ENCODE measurements at regions not wholly inside any gene's neighbourhood (a gene's known extent, or its start where the extent isn't known, plus 50 kb on each side); places are given as distances from the start of the nearest gene placed in this dataset.

- no peak for DNase-seq (ENCODE audit: low read depth, low spot score)
Measured at GRCh38 chr15:61633951-61634350, 404.8 kb upstream of the RORA start.

GRCh38 chr15:61629269-61629668, 400.2 kb upstream of the RORA start:
- no peak for DNase-seq (ENCODE audit: low read depth, low spot score)

GRCh38 chr15:61624950-61625349, 395.8 kb upstream of the RORA start:
- no peak for DNase-seq (ENCODE audit: low read depth, low spot score)

- DNase-seq (ENCODE audit: low read depth, low spot score) = no peak
Measured at GRCh38 chr15:61623746-61624145, 394.6 kb upstream of the RORA start.

GRCh38 chr15:61621865-61622264, 392.8 kb upstream of the RORA start:
- no peak for DNase-seq (ENCODE audit: low read depth, low spot score)

GRCh38 chr15:61621146-61621545, 392.0 kb upstream of the RORA start:
- DNase-seq (ENCODE audit: low read depth, low spot score) = peak; percentile 79

GRCh38 chr15:61620151-61620550, 391.0 kb upstream of the RORA start:
- DNase-seq (ENCODE audit: low read depth, low spot score) = no peak

GRCh38 chr15:61613729-61614128, 384.6 kb upstream of the RORA start:
- DNase-seq (ENCODE audit: low read depth, low spot score) = no peak

- DNase-seq (ENCODE audit: low read depth, low spot score) = no peak
Measured at GRCh38 chr15:61613138-61613537, 384.0 kb upstream of the RORA start.

GRCh38 chr15:61612111-61612510, 383.0 kb upstream of the RORA start:
- DNase-seq (ENCODE audit: low read depth, low spot score) = no peak

GRCh38 chr15:61605343-61605742, 376.2 kb upstream of the RORA start:
- DNase-seq (ENCODE audit: low read depth, low spot score) = no peak

- no peak for DNase-seq (ENCODE audit: low read depth, low spot score)
Measured at GRCh38 chr15:61598655-61599054, 369.6 kb upstream of the RORA start.

- DNase-seq (ENCODE audit: low read depth, low spot score) = no peak
Measured at GRCh38 chr15:61584410-61584809, 355.3 kb upstream of the RORA start.

- no peak for DNase-seq (ENCODE audit: low read depth, low spot score)
Measured at GRCh38 chr15:61582092-61582491, 353.0 kb upstream of the RORA start.

GRCh38 chr15:61575597-61575996, 346.5 kb upstream of the RORA start:
- DNase-seq (ENCODE audit: low read depth, low spot score) = no peak

GRCh38 chr15:61571026-61571425, 341.9 kb upstream of the RORA start:
- DNase-seq (ENCODE audit: low read depth, low spot score) = no peak

- no peak for DNase-seq (ENCODE audit: low read depth, low spot score)
Measured at GRCh38 chr15:61564785-61565184, 335.7 kb upstream of the RORA start.

GRCh38 chr15:61558172-61559136, 329.4 kb upstream of the RORA start:
- no peak for DNase-seq (ENCODE audit: low read depth, low spot score)

GRCh38 chr15:61556037-61556648, 327.0 kb upstream of the RORA start:
- peak; percentile 8 for DNase-seq (ENCODE audit: low read depth, low spot score)

GRCh38 chr15:61549727-61550126, 320.6 kb upstream of the RORA start:
- no peak for DNase-seq (ENCODE audit: low read depth, low spot score)

- DNase-seq (ENCODE audit: low read depth, low spot score) = no peak
Measured at GRCh38 chr15:61545763-61546162, 316.7 kb upstream of the RORA start.

GRCh38 chr15:61541516-61541915, 312.4 kb upstream of the RORA start:
- DNase-seq (ENCODE audit: low read depth, low spot score) = no peak

GRCh38 chr15:61537337-61537736, 308.2 kb upstream of the RORA start:
- DNase-seq (ENCODE audit: low read depth, low spot score) = no peak

Measured in ELF-1 (cell line).